ENCODE measurements at regions not wholly inside any gene's neighbourhood (a gene's known extent, or its start where the extent isn't known, plus 50 kb on each side); places are given as distances from the start of the nearest gene placed in this dataset.

GRCh38 chr14:101206556-101206955 is 303.0 kb upstream of the RTL1 start:
- 72% methylated on average over 3 of the region's 3 CpGs for WGBS
- TF ChIP-seq POLR2AphosphoS5 (IDR thresholded peaks at IDR 0.05), result no peak
- H3K4me1 ChIP-seq, result no peaks in the 10 kb centered on the region
- H3K36me3 ChIP-seq, result no peaks in the 10 kb centered on the region
- no peaks in the 10 kb centered on the region for H3K27me3 ChIP-seq
- H3K4me3 ChIP-seq, result no peak overlapping the region
- H3K27ac ChIP-seq, result no peak overlapping the region
- no peak for DNase-seq (ENCODE audit: low spot score in 2 of 2)
- peaks cover 20% of the 10 kb centered on the region for H3K9me3 ChIP-seq

GRCh38 chr14:101207041-101207440 is 303.5 kb upstream of the RTL1 start:
- WGBS, result 81% methylated on average over 2 of the region's 2 CpGs
- no peak for DNase-seq (ENCODE audit: low spot score in 2 of 2)
- H3K4me3 ChIP-seq, result no peak overlapping the region

GRCh38 chr14:101207897-101208296 is 304.4 kb upstream of the RTL1 start:
- DNase-seq (ENCODE audit: low spot score in 2 of 2), result no peak
- H3K36me3 ChIP-seq, result no peaks in the 10 kb centered on the region
- WGBS, result 40% methylated on average over 1 of the region's 1 CpG
- no peak overlapping the region for H3K4me3 ChIP-seq
- TF ChIP-seq CTCF (IDR thresholded peaks at IDR 0.05), result no peak
- TF ChIP-seq POLR2AphosphoS5 (IDR thresholded peaks at IDR 0.05), result no peak
- TF ChIP-seq POLR2A (IDR thresholded peaks at IDR 0.05), result no peak
- TF ChIP-seq EP300 (IDR thresholded peaks at IDR 0.05), result no peak
- no peak overlapping the region for H3K27ac ChIP-seq
- H3K27me3 ChIP-seq, result no peaks in the 10 kb centered on the region
- no peaks in the 10 kb centered on the region for H3K4me1 ChIP-seq
- peaks cover 21% of the 10 kb centered on the region for H3K9me3 ChIP-seq

More at GRCh38 chr14:101207041-101207440, 303.5 kb upstream of the RTL1 start:
- Histone ChIP-seq H3K9me3 (peaks cover 21% of the 10 kb centered on the region), H3K36me3 (no peaks in the 10 kb centered on the region), H3K27me3 (no peaks in the 10 kb centered on the region), H3K4me1 (no peaks in the 10 kb centered on the region), H3K27ac (no peak overlapping the region)
- TF ChIP-seq POLR2AphosphoS5 (IDR thresholded peaks at IDR 0.05), result no peak
- TF ChIP-seq POLR2A (IDR thresholded peaks at IDR 0.05), result no peak
- no peak for TF ChIP-seq EP300 (IDR thresholded peaks at IDR 0.05)
- no peak for TF ChIP-seq CTCF (IDR thresholded peaks at IDR 0.05)

GRCh38 chr14:101209594-101209993 is 306.1 kb upstream of the RTL1 start:
- DNase-seq (ENCODE audit: low spot score in 2 of 2), result no peak
- no peaks in the 10 kb centered on the region for H3K36me3 ChIP-seq
- 85% methylated on average over 2 of the region's 2 CpGs for WGBS
- H3K4me1 ChIP-seq, result no peaks in the 10 kb centered on the region
- no peak for TF ChIP-seq CTCF (IDR thresholded peaks at IDR 0.05)
- TF ChIP-seq POLR2AphosphoS5 (IDR thresholded peaks at IDR 0.05), result no peak
- TF ChIP-seq EP300 (IDR thresholded peaks at IDR 0.05), result no peak
- no peak for TF ChIP-seq POLR2A (IDR thresholded peaks at IDR 0.05)
- no peak overlapping the region for H3K4me3 ChIP-seq
- no peak overlapping the region for H3K27ac ChIP-seq
- no peaks in the 10 kb centered on the region for H3K27me3 ChIP-seq
- peaks cover 21% of the 10 kb centered on the region for H3K9me3 ChIP-seq

- H3K9me3 ChIP-seq, result peaks cover 4% of the 10 kb centered on the region
- no peaks in the 10 kb centered on the region for H3K27me3 ChIP-seq
- TF ChIP-seq CTCF (IDR thresholded peaks at IDR 0.05) (no peak), EP300 (IDR thresholded peaks at IDR 0.05) (no peak), POLR2AphosphoS5 (IDR thresholded peaks at IDR 0.05) (no peak), POLR2A (IDR thresholded peaks at IDR 0.05) (no peak)
- H3K4me3 ChIP-seq, result no peak overlapping the region
- H3K27ac ChIP-seq, result no peak overlapping the region
- H3K4me1 ChIP-seq, result no peaks in the 10 kb centered on the region
- 81% methylated on average over 5 of the region's 5 CpGs for WGBS
- H3K36me3 ChIP-seq, result no peaks in the 10 kb centered on the region
- no peak for DNase-seq (ENCODE audit: low spot score in 2 of 2)
Observed at GRCh38 chr14:101215266-101215665, 311.7 kb upstream of the RTL1 start.

- Histone ChIP-seq H3K27ac (no peak overlapping the region), H3K4me3 (no peak overlapping the region), H3K36me3 (no peaks in the 10 kb centered on the region), H3K27me3 (no peaks in the 10 kb centered on the region), H3K9me3 (peaks cover 4% of the 10 kb centered on the region), H3K4me1 (no peaks in the 10 kb centered on the region)
- WGBS, result 81% methylated on average over 12 of the region's 12 CpGs
- TF ChIP-seq POLR2AphosphoS5 (IDR thresholded peaks at IDR 0.05) (no peak), EP300 (IDR thresholded peaks at IDR 0.05) (no peak), POLR2A (IDR thresholded peaks at IDR 0.05) (no peak), CTCF (IDR thresholded peaks at IDR 0.05) (no peak)
- DNase-seq (ENCODE audit: low spot score in 2 of 2), result peak in 1 of 2 donors; percentile 44
Observed at GRCh38 chr14:101215927-101216326, 312.4 kb upstream of the RTL1 start.

Measured in suprapubic skin (tissue), 4 donors.